ENCODE measurements at regions not wholly inside any gene's neighbourhood (a gene's known extent, or its start where the extent isn't known, plus 50 kb on each side); places are given as distances from the start of the nearest gene placed in this dataset.

DNA sequence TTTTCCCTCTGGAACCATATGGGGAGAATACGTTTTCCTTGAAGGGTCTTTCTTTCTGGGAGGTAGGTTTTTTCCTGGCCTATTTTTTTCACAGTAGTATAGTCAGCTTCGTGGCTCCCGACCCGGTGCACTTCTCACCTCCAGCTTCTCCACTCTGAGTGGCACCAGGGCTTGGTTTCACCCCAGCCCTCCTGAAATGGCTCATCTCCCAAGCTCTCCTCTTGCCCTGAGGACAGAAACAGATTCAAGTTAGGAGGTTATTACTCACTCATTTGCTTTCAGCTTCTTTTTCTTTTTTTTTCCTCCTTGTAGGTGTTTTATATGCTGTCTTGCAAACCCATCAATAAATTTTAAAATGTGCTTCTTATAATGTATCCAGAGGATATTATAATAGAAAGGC is 199.3 kb downstream of the RFC3 start:
- no peaks in the 10 kb centered on the region; the same call in 1 of the 2 replicates for H3K27me3 ChIP-seq (replicated peaks; ENCODE audit: control insufficient read depth, insufficient read depth, low read length)
- no peaks in the 10 kb centered on the region for H3K36me3 ChIP-seq (ENCODE audit: control insufficient read depth, insufficient read depth, low read length)
- DNase-seq (ENCODE audit: extremely low read depth, insufficient read length) = no peak
- no peak overlapping the region for H3K4me3 ChIP-seq (replicated peaks; ENCODE audit: low read depth, low read length)
- TF ChIP-seq, protein P1, sequence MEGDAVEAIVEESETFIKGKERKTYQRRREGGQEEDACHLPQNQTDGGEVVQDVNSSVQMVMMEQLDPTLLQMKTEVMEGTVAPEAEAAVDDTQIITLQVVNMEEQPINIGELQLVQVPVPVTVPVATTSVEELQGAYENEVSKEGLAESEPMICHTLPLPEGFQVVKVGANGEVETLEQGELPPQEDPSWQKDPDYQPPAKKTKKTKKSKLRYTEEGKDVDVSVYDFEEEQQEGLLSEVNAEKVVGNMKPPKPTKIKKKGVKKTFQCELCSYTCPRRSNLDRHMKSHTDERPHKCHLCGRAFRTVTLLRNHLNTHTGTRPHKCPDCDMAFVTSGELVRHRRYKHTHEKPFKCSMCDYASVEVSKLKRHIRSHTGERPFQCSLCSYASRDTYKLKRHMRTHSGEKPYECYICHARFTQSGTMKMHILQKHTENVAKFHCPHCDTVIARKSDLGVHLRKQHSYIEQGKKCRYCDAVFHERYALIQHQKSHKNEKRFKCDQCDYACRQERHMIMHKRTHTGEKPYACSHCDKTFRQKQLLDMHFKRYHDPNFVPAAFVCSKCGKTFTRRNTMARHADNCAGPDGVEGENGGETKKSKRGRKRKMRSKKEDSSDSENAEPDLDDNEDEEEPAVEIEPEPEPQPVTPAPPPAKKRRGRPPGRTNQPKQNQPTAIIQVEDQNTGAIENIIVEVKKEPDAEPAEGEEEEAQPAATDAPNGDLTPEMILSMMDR (IDR thresholded peaks at IDR 0.05; ENCODE audit: insufficient read depth, low read length, poor library complexity, severe bottlenecking) = no peak

DNA sequence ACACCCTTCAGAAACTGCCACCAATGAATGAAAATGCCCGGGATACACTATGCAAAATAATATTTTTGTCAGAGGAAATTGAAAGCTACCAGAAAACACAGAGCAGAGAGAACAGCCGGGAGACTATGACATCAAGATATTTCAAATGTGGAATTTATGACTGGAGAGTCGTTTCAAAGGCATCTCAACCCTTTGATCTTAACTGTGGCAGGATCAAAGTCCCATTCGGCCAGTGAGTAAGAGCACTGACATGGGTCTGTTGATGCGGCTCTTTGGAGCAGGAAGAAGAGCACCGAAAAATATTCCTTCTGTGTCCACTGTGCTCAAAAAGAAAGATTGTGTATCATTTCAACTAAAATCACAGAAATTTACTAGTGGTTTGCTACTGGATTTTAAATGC is 201.9 kb downstream of the RFC3 start:
- TF ChIP-seq, protein P1 (IDR thresholded peaks at IDR 0.05; ENCODE audit: insufficient read depth, low read length, poor library complexity, severe bottlenecking) = no peak
- no peak for DNase-seq (ENCODE audit: extremely low read depth, insufficient read length)
- no peak overlapping the region for H3K4me3 ChIP-seq (replicated peaks; ENCODE audit: low read depth, low read length)

DNA sequence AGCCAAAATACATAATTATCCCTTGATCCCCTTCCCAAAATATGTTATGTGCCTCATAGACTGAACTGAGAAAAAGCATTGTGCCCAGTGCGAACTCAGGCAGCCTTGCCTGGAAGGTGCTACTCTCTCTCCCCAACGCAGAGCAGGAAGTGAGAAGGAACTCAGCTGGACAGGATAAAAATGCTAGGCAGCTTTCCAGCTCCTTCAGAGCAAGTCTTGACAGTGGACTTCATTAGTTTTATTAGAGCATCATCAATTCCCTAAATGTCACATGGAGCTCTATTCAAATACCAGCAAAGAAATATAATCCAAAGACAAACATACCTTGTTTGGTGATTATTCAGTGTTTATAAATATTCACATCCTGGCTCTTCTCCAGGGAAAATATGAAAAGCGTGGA is 202.4 kb downstream of the RFC3 start:
- DNase-seq (ENCODE audit: extremely low read depth, insufficient read length) = no peak
- TF ChIP-seq, protein P1 (IDR thresholded peaks at IDR 0.05; ENCODE audit: insufficient read depth, low read length, poor library complexity, severe bottlenecking) = no peak
- no peaks in the 10 kb centered on the region for H3K27me3 ChIP-seq (replicated peaks; ENCODE audit: control insufficient read depth, insufficient read depth, low read length)
- no peaks in the 10 kb centered on the region for H3K36me3 ChIP-seq (ENCODE audit: control insufficient read depth, insufficient read depth, low read length)
- H3K4me3 ChIP-seq (replicated peaks; ENCODE audit: low read depth, low read length) = no peak overlapping the region

More for the DNA sequence above, 201.9 kb downstream of the RFC3 start:
- H3K36me3 ChIP-seq (ENCODE audit: control insufficient read depth, insufficient read depth, low read length) = no peaks in the 10 kb centered on the region
- H3K27me3 ChIP-seq (replicated peaks; ENCODE audit: control insufficient read depth, insufficient read depth, low read length) = no peaks in the 10 kb centered on the region

DNA sequence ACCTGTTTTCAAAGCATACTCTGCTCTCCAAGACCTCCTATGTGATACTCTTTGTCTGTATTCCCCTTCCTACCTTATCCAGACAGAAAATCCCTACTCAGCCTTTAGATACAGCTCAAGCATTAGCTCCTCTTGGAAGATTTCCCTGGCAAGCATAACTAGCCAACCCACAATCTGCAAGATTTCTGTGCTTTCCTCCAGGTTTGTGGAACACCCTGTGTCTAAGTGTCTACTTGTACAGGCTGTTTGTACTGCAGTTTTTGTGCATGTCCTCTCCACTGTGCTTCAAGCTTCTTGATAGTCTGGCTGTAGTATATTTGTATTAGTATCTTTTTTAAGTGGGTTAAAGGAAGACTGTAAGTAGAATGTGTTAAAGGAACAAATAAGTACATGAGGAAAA is 203.7 kb downstream of the RFC3 start:
- no peaks in the 10 kb centered on the region for H3K36me3 ChIP-seq (ENCODE audit: control insufficient read depth, insufficient read depth, low read length)
- no peak for DNase-seq (ENCODE audit: extremely low read depth, insufficient read length)
- H3K4me3 ChIP-seq (replicated peaks; ENCODE audit: low read depth, low read length) = no peak overlapping the region
- TF ChIP-seq, protein P1 (IDR thresholded peaks at IDR 0.05; ENCODE audit: insufficient read depth, low read length, poor library complexity, severe bottlenecking) = no peak
- H3K27me3 ChIP-seq (replicated peaks; ENCODE audit: control insufficient read depth, insufficient read depth, low read length) = no peaks in the 10 kb centered on the region

DNA sequence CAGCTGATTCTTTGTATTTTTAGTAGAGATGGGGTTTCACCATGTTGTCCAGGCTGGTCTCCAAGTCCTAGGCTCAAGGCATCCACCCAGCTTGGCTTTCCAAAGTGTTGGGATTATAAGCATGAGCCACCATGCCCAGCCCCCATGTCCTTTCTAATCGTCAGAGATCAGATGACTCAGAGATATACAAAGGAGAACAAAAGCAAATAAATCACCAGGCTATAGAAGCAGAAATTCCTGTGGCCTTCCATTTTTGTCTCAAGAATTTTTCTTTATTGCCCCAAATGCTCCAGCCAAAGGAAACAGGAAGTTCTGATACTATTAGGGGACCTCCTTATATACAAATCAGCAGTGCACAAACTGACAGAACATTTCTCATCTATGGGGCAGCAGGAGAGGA is 207.8 kb downstream of the RFC3 start:
- Histone ChIP-seq H3K36me3 (ENCODE audit: control insufficient read depth, insufficient read depth, low read length) (no peaks in the 10 kb centered on the region), H3K4me3 (replicated peaks; ENCODE audit: low read depth, low read length) (no peak overlapping the region), H3K27me3 (replicated peaks; ENCODE audit: control insufficient read depth, insufficient read depth, low read length) (no peaks in the 10 kb centered on the region)
- no peak for DNase-seq (ENCODE audit: extremely low read depth, insufficient read length)
- TF ChIP-seq, protein P1 (IDR thresholded peaks at IDR 0.05; ENCODE audit: insufficient read depth, low read length, poor library complexity, severe bottlenecking) = no peak

DNA sequence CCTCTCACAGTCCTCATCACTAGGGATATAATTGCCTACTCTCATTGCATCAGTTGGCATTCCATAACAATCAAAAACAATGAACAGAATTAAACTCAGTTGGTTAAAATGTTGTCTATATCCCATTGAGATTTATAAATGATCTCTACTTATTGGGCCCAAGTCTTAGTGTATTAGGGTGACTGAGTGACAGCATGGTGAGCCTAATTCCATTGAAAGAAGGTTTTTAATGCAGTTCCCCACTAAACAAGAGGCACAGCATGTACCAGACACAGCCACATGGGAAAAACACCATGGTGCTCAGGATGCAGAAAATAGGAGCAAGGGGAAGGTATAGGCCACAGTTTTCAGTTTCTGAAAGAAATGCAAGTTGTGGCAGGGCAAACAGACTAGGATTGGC is 208.4 kb downstream of the RFC3 start:
- H3K4me3 ChIP-seq (replicated peaks; ENCODE audit: low read depth, low read length) = no peak overlapping the region
- no peaks in the 10 kb centered on the region for H3K27me3 ChIP-seq (replicated peaks; ENCODE audit: control insufficient read depth, insufficient read depth, low read length)
- TF ChIP-seq, protein P1 (IDR thresholded peaks at IDR 0.05; ENCODE audit: insufficient read depth, low read length, poor library complexity, severe bottlenecking) = no peak
- DNase-seq (ENCODE audit: extremely low read depth, insufficient read length) = no peak
- no peaks in the 10 kb centered on the region for H3K36me3 ChIP-seq (ENCODE audit: control insufficient read depth, insufficient read depth, low read length)
